EH (cell line): ENCODE measurements at regions not wholly inside any gene's neighbourhood (a gene's known extent, or its start where the extent isn't known, plus 50 kb on each side); places are given as distances from the start of the nearest gene placed in this dataset.

Source experiments
- DNase-seq: peaks from one replicate; pipeline ENCODE4 v3.0.0-alpha.2; 2015; ENCODE audit warnings: low read depth

- peak; percentile 89 for DNase-seq
Measured at GRCh38 chr1:68331117-68331865, 99.0 kb upstream of the WLS start.

- no peak for DNase-seq
Measured at GRCh38 chr1:68330391-68330790, 98.1 kb upstream of the WLS start.

- no peak for DNase-seq
Measured at GRCh38 chr1:68329096-68329835, 96.9 kb upstream of the WLS start.

DNA sequence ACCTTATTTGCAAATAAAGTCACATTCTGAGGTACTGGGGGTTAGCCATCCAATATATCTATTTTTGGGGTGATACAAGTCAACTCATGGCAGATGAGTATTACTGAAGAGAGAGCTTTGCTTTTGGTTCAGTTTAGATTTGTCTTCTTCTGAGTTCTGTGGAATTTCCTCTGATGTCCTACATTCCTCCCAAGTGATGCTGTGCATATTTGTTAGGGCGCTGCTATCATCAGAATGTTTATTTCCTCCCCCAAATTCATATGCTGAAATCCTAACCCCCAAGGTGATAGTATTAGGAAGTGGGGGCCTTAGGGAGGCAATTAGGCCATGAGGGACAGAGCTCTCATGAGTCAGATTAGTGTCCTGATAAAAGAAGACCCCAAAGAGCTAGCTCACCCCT, 96.2 kb upstream of the WLS start:
- peak; percentile 66 for DNase-seq

DNA sequence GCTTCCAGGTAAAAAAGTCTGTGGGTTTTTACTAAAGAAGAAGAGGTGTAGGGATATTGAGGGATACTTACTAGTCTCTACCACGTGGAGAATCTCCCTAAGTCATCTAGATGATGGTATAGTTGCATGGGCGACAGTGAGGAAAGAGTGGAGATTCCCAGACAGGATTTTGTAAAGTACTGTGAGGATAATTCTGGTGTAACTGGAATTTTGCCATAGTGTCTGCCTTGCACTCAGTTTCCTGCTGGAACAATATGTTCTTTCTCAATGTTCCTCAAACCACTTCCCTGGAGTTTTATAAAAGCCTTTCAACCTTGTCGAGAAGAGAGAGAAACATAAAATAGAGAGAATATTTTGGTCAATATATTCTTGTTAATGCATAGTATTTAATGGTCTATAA, 95.1 kb upstream of the WLS start:
- DNase-seq: no peak

GRCh38 chr1:68326481-68326880, 94.2 kb upstream of the WLS start:
- no peak for DNase-seq

- DNase-seq: no peak
Measured at GRCh38 chr1:68324316-68324715, 92.0 kb upstream of the WLS start.

GRCh38 chr1:68322837-68323687, 90.7 kb upstream of the WLS start:
- DNase-seq: peak; percentile 69

DNA sequence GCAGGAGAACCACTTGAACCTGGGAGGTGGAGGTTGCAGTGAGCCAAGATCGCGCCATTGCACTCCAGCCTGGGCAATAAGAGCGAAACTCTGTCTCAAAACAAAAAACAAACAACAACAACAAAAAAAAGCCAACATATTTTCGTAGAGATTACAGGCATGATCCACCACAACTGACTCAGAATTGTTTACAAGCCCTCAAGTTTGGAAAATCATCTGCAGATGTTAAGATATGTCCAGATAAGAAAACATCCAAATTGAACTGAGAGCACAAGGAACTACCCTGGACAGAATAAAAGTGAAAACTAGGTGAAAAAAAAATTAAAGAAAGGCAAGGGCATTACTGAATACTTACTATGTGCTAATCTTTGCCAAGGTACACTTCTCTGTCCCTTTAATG, 89.8 kb upstream of the WLS start:
- no peak for DNase-seq

DNA sequence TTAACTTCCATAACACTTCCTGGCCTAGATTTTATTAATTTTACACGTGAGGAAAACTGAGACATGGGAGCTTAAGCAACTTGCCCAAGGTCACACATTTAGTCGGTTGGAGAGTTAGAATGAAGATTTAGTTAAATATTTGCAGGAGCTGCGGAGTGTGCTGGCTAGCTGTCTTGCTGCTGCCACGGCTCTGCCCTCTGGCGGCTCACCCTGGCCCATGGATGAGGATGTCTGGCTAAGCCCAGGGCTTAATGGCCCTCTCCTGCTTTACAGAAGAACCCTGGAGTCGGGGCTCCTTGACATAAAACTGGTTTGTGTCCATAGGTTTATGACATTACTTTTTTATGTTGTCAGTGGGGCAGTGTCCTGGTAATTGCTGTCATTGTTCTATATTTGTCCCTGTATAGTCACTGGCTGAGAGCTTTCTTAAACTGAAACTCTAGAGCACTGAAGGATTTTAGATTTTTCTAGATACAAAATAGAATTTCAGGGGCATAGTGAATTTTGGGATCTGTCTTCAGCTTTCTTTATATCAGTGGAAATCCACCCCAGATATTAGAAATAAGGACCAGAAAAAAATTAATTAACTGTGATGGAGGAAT, 88.9 kb upstream of the WLS start:
- DNase-seq: peak; percentile 66

- no peak for DNase-seq
Measured at GRCh38 chr1:68320349-68320748, 88.0 kb upstream of the WLS start.

GRCh38 chr1:68319907-68320306, 87.6 kb upstream of the WLS start:
- no peak for DNase-seq

DNA sequence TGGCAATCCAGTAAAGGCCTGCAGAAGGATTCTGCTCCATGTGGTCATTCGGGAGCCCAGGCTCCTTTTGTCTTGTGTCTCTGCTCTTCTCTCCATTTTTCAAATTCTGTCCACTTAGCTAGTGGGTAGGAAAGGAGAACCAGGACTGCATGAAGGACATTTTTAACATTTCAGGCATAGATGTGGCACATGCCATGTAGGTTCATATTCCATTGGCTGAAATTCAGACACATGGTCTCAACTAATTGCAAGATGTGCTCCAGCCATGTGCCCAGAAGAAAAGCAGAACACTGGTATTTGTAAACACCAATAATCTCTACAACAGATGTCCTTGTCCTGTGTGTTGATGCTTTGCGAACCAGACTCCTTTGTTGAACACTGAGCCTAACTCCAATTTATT, 85.2 kb upstream of the WLS start:
- no peak for DNase-seq

- no peak for DNase-seq
Measured at GRCh38 chr1:68314151-68314780, 81.9 kb upstream of the WLS start.

GRCh38 chr1:68313735-68314134, 81.4 kb upstream of the WLS start:
- no peak for DNase-seq

GRCh38 chr1:68308034-68308433, 75.7 kb upstream of the WLS start:
- DNase-seq: no peak

GRCh38 chr1:68307378-68307787, 75.1 kb upstream of the WLS start:
- DNase-seq: no peak

- no peak for DNase-seq
Measured at GRCh38 chr1:68301471-68302001, 69.2 kb upstream of the WLS start.

DNA sequence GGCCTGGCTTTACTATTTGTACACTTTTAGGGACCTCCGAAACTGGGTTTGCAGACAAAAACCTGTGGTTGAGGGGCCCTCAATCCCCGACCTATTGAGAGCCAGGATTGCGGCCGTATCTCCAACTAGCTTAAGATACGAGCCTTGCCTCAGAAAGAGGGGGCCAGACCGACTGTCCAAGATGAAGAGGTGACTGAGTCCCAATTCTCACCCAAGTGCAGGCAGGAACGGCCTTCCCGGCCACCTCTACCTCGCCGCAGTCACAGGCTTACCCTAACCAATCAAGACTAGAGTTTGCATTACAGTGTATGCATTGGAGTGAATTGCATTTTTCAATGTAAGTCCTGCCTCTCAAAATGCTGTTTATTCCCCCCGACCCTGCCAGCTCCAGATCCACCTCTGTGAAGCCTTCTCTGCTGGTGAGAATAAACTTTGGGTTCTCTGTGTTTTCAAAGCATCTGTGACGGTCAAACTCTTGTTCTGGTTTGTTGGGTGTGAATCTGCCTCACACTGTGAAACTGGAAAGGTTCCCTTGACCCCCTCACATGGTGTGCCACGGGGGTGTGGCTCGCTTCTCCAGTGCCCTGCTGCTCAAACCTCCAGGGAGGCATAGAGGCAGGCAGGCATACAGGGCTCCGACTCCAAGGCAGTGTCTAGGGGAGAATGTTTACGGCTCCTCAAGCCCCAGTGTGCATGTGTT, 62.2 kb upstream of the WLS start:
- DNase-seq: no peak

- DNase-seq: peak; percentile 12
Measured at GRCh38 chr1:68293609-68294366, 61.5 kb upstream of the WLS start.
